ENCODE measurements at regions not wholly inside any gene's neighbourhood (a gene's known extent, or its start where the extent isn't known, plus 50 kb on each side); places are given as distances from the start of the nearest gene placed in this dataset.
"Not testable (repeated sequence)": the region's sequence is repeated elsewhere in the genome, so short reads cannot be mapped to it uniquely, and the experiment has no call there.

DNA sequence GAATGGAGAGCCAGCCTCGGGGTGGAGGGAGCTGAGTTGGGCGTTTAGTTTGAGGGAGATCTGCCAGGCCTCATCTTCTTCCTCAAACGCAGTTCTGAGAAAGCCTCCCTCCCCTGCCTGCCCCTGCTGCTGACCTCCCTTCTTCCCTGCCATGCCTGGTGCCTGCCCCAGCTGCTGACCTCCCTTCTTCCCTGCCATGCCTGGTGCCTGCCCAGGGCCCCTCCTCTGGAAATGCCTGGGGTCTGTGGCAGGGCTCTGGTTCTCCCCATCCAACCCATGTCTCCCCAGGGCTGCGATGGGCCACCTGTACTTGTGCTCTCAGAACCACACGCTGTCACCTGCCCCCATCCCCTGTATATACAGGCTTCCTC, 114.6 kb downstream of the VEGFA start:
- DNase-seq (ENCODE audit: low spot score) = no peak

GRCh38 chr6:43883847-43884651, 114.0 kb downstream of the VEGFA start:
- DNase-seq (ENCODE audit: low spot score) = no peak

DNA sequence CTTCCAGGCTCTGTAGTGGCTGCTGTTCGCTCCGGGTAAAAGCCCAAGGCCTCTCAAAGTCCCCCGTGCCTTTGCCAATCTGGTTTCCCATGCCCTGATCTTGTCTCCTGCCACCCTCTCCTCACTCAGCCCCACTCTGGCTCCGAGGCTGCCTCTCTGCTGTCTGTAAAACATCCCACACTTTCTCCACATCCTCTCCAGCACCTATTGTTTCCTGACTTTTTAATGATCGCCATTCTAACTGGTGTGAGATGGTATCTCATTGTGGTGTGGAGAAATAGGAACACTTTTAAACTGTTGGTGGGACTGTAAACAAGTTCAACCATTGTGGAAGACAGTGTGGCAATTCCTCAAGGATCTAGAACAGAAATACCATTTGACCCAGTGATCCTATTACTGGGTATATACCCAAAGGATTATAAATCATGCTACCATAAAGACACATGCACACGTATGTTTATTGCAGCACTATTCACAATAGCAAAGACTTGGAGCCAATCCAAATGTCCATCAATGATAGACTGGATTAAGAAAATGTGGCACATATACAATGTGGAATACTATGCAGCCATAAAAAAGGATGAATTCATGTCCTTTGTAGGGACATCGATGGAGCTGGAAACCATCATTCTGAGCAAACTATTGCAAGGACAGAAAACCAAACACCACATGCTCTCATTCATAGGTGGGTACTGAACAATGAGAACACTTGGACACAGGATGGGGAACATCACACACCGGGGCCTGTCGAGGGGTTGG, 112.9 kb downstream of the VEGFA start:
- not testable (repeated sequence) for DNase-seq (ENCODE audit: low spot score)

DNA sequence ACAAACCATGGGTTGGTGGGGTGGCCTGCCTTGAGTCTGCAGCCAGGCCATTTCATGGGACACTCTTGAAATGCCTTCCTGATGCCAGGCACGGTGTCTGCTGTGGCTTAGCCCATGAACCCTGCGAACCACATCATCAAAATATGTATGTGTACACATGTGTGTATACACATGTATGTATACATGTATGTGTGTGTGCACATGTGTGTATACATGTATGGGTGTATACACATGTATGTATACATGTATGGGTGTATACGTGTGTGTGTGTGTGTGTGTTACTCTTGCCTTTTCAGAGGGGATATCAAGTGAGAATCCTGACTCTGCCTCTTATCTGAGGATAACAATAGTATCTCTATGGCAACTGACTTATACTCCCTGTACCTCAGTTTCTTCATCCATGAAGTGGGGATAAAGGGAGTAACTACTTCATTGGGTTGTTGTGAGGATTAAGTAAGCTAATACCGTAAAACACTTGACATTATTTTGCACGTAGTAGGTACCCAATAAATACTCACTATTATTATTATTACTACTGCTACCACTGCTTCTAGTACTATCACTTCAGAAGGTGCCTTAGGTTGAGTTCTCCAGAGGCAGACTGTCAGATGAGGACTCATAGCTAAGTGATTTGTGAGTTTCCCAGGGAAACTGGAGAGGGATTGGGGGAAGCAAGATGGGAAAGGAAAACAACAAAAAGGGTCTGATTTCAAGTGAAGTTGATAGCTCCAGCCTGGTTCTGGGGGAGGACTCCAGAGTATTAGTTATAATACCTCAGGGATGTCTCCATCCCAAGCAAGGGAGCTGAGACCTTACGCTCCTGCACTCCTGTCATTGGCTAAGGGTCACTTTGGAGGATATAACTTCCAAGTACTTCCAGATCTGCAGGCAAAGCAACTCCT, 110.5 kb downstream of the VEGFA start:
- DNase-seq (ENCODE audit: low spot score) = no peak

DNA sequence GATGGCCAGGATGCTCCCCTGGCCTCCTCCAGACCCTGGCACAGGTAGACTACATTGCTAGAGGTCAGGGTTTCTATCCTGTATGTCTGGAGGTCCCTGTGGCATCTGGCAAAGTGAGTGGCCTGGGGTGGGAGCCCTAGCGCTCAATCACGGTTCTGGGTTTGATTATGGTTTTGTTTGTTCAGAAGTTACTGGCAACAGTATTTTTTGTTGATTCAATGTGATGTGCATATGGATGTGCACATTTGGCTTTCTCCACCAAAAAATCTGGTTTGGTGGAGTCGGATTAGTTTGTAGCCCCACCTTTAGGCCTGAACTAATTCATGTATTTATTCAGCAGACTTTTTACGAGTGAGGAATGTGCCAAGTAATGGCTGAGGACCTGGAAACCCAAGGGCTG, 109.7 kb downstream of the VEGFA start:
- no peak for DNase-seq (ENCODE audit: low spot score)

DNA sequence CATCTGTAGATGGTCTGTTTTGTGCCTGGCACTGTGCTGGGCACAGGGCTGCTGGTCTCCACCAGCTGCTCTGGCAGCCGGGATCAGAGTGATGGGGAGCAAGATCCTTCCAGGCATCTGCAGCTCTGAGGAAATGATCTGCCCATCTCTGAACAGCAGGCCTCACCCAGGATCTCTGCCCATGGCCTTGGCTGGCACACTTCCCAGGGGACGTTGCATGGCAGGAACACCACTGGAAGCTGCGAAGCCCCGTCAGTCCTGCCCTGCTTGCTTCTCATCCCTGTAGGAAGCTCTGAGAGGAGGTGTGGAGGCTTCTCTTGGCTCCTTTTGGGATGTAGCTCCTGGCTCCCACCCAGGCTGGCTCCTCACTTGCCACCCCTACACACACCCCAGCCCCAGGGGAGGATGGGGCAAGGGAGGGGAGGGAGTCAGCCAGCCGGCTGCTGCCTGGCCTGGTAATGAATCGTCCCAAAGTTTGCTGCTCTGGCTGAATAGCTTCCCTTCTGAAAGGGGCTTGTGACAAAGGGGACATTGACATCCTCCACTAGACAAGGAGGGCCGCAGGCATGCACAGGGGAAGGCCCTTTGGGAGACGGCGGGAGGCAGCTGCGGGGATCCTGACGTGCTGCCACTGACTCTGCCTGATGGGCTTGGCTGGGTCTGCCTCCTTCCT, 108.9 kb downstream of the VEGFA start:
- DNase-seq (ENCODE audit: low spot score) = no peak

- DNase-seq (ENCODE audit: low spot score) = no peak
These were observed 108.2 kb downstream of the VEGFA start for GRCh38 chr6:43878127-43878634.

- no peak for DNase-seq (ENCODE audit: low spot score)
These were observed 107.6 kb downstream of the VEGFA start for GRCh38 chr6:43877463-43878126.

DNA sequence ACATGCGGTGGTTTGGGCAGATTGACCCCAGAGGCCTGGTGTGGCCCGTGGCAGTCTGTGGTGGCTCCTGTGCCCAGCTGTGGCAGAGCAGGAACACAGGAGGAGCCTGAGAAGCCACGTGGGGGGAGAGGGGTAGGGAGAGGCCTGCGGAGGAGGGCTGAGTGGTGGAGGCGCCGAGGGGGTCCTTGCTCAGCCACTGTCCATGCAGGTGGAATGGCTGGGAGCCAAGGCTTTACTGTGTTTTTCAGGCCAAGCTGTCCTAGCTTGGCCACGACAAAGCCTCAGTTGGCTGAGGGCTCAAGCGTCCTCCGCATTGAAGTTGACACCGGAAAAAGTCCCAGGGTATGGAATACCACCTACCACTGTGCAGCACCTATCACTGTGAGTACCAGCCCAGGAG, 107.0 kb downstream of the VEGFA start:
- no peak for DNase-seq (ENCODE audit: low spot score)

GRCh38 chr6:43876602-43877001, 106.6 kb downstream of the VEGFA start:
- DNase-seq (ENCODE audit: low spot score) = no peak

DNA sequence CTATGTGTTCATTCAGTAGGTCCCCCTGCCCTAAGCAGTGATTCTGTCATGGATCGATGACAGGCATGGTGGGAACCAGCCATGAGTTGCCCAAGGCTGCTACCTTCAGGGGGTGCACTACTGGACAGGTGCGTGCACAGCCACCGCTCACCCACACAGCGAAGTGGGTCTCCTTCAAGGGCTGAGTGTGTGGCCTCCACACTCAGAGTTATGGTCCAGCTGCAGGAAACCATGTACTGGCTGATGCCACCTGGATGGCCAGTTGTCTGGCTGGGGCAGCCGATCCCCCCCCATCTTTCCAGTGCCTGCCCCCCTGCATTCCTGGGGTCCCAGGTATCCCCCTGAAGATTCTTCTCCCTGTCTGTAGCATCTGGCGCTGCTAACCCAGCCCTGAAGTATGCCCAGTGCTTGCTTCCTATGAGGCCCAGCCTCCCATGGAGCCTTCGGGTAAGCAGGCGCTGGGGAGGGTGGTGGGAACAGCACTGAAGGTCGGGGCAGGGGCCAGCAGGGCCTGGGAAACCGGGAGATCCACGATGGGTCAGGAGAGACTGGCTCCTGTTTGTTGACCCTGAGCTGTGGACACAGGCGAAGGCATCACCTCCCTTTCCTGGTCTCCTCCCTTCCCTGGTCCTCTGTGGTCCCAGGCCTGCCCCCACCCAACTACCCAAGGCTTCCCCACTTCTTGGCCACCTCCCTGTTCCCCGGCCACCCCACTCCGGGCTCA, 106.0 kb downstream of the VEGFA start:
- DNase-seq (ENCODE audit: low spot score) = no peak

DNA sequence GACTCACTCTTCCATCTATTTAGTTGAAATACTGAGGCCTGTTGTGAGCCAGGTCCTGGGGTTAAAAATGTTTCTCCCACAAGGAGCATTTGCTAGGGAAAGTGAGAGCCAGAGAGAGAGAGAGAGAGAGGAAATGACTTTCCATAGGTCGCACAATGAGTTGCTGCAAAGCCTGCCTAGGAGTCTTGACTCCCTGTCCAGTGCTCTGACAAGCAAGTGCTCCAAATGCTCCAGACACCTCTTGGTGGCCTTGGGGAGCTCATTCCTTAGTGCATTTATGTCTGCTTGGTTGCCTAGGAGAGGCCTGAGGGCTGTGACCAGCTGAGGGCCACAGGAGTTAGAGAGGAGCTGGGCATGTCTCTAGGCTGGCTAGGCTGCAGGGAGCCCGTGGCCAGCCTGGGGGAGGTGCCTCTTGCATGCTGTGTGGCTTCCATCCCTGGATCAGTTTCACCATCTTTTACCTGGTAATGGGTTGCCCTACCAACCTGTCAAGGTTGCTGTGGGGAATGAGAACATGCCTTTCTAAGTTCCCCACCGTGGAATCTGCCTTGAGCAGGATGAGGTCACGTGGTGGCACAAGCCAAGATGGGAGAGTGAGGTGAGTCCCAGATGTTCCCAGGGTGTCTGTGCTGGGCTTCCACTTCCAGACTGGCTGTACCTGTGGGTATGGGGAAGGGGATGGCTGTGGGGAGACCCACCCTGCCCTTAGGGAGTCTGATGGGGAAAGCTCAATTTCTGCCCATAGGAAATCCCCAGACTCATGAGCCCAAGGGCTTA, 105.0 kb downstream of the VEGFA start:
- DNase-seq (ENCODE audit: low spot score) = no peak

DNA sequence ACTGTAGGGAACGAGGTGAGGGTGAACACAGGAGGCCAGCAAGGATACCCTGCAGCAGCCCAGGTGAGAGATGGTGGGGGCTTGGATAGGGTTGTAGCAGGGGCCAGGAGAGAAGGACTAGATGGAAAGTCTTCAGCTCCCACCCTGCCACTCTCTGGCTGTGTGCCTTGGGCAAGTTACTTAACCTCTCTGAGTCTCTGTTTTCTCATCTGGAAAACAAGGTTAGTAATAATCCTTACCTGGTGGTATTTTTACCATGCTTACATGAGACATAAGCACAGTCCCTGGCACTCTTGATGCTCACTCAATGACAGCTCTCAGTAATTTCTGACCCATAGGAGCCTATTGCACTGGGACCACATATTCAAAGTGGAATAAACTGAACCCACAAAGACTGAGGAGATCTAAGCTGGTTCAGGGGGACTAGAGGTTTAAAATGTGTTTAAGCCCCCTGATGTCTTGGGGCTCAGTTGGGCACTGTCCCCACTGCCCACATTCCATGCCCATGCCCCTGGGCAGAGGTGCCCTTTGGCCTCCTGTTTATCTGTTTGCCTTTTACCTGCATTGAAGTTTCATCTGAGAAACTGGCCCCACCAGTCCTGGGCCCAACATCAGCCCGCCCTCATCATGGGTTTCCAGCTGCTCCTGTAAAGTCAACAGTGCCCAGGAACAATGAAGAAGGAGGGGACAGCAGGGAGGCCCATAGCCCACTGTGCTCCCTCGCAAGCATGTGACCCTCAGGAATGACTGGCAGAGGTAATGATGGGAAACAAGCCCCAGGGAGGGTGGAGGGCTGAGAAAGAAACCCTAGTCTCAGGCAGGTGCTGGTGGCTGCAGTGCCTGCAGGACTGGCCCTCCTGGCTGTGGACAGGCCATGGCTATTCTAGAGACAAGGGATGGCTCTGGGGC, 104.0 kb downstream of the VEGFA start:
- no peak for DNase-seq (ENCODE audit: low spot score)

GRCh38 chr6:43871933-43872332, 101.9 kb downstream of the VEGFA start:
- no peak for DNase-seq (ENCODE audit: low spot score)

- no peak for DNase-seq (ENCODE audit: low spot score)
These were observed 101.3 kb downstream of the VEGFA start for GRCh38 chr6:43871284-43871683.

DNA sequence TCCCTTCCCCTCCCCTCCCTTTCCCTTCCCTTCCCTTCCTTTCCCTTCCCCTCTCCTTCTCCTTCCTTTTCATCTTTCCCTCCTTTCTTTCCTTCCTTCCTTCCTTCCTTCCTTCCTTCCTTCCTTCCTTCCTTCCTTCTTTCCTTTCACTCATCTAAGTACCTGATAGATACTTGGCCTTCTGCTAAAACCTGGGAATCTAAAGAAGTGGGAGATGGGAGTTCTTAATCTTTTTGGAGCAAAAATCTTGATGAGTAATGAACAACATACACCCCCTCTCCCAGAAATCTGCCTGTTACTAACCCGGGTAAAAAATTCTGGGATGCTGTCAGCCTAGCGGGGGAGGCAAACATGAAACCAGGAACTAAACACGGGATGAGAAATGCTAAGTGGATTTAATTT, 100.7 kb downstream of the VEGFA start:
- DNase-seq (ENCODE audit: low spot score) = no peak

DNA sequence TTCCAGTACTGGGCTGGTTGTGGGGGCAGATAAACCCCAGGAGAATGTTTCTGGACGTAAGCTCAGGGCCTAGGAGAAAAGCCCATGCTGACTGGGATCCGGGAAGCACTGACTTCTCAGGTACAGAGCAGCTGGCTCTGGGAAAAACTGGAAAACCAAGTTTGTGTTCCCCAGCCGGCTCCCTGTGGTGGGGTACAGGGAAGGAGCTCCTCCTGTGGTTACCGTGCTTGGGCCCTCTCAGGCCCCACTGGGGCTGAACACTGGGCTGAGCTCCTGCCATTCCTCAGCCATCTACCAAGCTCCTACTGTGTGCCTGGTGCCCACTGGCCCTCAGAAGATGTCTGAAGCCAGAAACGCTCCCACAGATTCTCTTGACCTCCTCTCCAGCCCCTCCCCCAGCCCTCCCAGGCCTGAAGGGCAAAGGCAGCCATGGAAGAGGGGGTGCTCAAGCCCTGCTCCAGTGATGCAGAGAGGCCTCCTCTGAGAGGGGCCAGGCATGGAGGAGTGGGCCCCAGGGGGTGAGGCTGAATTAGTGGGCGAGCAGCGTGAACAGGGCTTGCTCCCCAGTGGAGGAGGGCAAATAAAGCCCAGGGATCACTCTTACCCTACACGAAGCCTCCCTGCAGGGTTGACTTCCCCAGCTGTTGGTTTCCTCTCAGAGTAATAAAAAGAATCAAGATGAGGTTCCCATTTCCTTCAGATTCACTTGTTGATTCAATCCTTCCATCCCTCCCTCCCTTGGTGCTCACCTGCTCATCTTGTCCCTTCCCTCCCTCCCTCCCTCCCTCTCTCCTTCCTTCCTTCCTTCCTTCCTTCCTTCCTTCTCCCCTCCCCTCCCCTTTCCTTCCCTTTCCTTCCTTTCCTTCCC, 100.0 kb downstream of the VEGFA start:
- no peak for DNase-seq (ENCODE audit: low spot score)

Measured in CD4-positive, alpha-beta T cell treated with Interleukin-6 at 100 ng/mL for 8 hours (primary cell).